ENCODE measurements at regions not wholly inside any gene's neighbourhood (a gene's known extent, or its start where the extent isn't known, plus 50 kb on each side); places are given as distances from the start of the nearest gene placed in this dataset.

GRCh38 chr4:188279184-188279583 is 139.9 kb downstream of the TRIML1 start:
- TF ChIP-seq CTCF (IDR thresholded peaks at IDR 0.05) (no peak), POLR2A (IDR thresholded peaks at IDR 0.05) (no peak)
